ENCODE measurements at regions not wholly inside any gene's neighbourhood (a gene's known extent, or its start where the extent isn't known, plus 50 kb on each side); places are given as distances from the start of the nearest gene placed in this dataset.

GRCh38 chr18:8912348-8913326, 189.9 kb upstream of the NDUFV2 start:
- TF ChIP-seq POLR2A (IDR thresholded peaks at IDR 0.05) = no peak
- TF ChIP-seq, protein P1, sequence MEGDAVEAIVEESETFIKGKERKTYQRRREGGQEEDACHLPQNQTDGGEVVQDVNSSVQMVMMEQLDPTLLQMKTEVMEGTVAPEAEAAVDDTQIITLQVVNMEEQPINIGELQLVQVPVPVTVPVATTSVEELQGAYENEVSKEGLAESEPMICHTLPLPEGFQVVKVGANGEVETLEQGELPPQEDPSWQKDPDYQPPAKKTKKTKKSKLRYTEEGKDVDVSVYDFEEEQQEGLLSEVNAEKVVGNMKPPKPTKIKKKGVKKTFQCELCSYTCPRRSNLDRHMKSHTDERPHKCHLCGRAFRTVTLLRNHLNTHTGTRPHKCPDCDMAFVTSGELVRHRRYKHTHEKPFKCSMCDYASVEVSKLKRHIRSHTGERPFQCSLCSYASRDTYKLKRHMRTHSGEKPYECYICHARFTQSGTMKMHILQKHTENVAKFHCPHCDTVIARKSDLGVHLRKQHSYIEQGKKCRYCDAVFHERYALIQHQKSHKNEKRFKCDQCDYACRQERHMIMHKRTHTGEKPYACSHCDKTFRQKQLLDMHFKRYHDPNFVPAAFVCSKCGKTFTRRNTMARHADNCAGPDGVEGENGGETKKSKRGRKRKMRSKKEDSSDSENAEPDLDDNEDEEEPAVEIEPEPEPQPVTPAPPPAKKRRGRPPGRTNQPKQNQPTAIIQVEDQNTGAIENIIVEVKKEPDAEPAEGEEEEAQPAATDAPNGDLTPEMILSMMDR (IDR thresholded peaks at IDR 0.05) = no peak

Data from thyroid gland (tissue), 4 donors.